HG02642 (cell line): ENCODE measurements at regions not wholly inside any gene's neighbourhood (a gene's known extent, or its start where the extent isn't known, plus 50 kb on each side); places are given as distances from the start of the nearest gene placed in this dataset.

Source experiments
- ATAC-seq: cut with Tn5 transposase; IDR thresholded peaks from one replicate; pipeline ENCODE4 v1.9.1; 2021; ENCODE audit warnings: mild to moderate bottlenecking; ENCODE audit not compliant: unreplicated experiment, poor library complexity

GRCh38 chr15:38896647-38897046 is 332.0 kb upstream of the RASGRP1 start:
- no peak for ATAC-seq

GRCh38 chr15:38897551-38897950 is 332.9 kb upstream of the RASGRP1 start:
- ATAC-seq: no peak

- no peak for ATAC-seq
Measured at GRCh38 chr15:38898236-38898635, 333.6 kb upstream of the RASGRP1 start.

- no peak for ATAC-seq
Measured at GRCh38 chr15:38899300-38899699, 334.7 kb upstream of the RASGRP1 start.

GRCh38 chr15:38904298-38904697 is 339.7 kb upstream of the RASGRP1 start:
- ATAC-seq: no peak

GRCh38 chr15:38905632-38906031 is 341.0 kb upstream of the RASGRP1 start:
- no peak for ATAC-seq

GRCh38 chr15:38920966-38921365 is 356.4 kb upstream of the RASGRP1 start:
- ATAC-seq: no peak

- no peak for ATAC-seq
Measured at GRCh38 chr15:38921471-38921870, 356.9 kb upstream of the RASGRP1 start.

- ATAC-seq: no peak
Measured at GRCh38 chr15:38928431-38928830, 363.8 kb upstream of the RASGRP1 start.

- ATAC-seq: no peak
Measured at GRCh38 chr15:38930851-38931572, 366.4 kb upstream of the RASGRP1 start.

- ATAC-seq: no peak
Measured at GRCh38 chr15:38941399-38941953, 376.9 kb upstream of the RASGRP1 start.

GRCh38 chr15:38944536-38944935 is 379.9 kb upstream of the RASGRP1 start:
- no peak for ATAC-seq

- no peak for ATAC-seq
Measured at GRCh38 chr15:38945551-38946298, 381.1 kb upstream of the RASGRP1 start.

- no peak for ATAC-seq
Measured at GRCh38 chr15:38954090-38954489, 389.5 kb upstream of the RASGRP1 start.

- ATAC-seq: no peak
Measured at GRCh38 chr15:38961456-38961855, 396.8 kb upstream of the RASGRP1 start.

GRCh38 chr15:38961931-38962330 is 397.3 kb upstream of the RASGRP1 start:
- ATAC-seq: no peak

- ATAC-seq: no peak
Measured at GRCh38 chr15:38972831-38973230, 408.2 kb upstream of the RASGRP1 start.

- no peak for ATAC-seq
Measured at GRCh38 chr15:38975282-38975990, 410.8 kb upstream of the RASGRP1 start.

- no peak for ATAC-seq
Measured at GRCh38 chr15:38991126-38991525, 426.5 kb upstream of the RASGRP1 start.

GRCh38 chr15:38991701-38992100 is 427.1 kb upstream of the RASGRP1 start:
- no peak for ATAC-seq

- ATAC-seq: no peak
Measured at GRCh38 chr15:38992506-38992905, 427.9 kb upstream of the RASGRP1 start.
